ENCODE measurements at regions not wholly inside any gene's neighbourhood (a gene's known extent, or its start where the extent isn't known, plus 50 kb on each side); places are given as distances from the start of the nearest gene placed in this dataset.
"Not testable (repeated sequence)": the region's sequence is repeated elsewhere in the genome, so short reads cannot be mapped to it uniquely, and the experiment has no call there.

DNA sequence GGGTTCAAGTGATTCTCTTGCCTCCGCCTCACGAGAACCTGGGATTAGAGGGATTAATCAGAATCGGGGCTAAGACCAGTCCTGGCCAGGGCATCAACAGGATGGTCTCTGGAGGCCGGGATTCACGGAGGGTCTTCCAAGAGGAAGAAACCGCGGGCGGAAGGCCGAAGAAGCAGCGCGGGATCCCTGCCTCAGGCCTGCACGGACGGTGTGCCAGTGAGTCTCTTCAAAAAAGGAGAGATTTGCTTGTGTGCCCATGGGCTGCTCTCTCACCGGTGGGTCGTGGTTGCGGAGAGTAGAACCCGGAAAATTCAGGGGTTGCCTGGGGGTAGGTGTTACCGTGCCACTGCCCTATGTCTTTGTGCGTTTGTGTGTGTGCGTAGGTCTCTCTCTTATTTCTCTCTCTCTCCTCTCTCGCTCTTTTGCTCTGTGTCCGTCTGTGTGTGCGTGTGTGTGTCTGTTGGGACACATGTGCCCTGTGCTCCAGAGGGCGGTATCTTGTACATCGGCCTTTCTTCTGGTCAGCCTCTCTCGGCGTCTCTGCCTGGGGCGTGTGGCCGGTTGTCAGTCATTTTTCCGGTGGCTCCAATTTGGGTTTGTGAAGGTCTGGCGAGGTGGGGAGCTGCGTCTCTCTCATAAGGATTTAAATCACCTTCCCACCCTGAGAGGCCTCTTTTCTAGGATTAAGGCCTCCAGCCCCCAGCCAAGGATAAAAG, 613.2 kb downstream of the KCNJ18 start:
- Histone ChIP-seq H3K36me3 (no peaks in the 10 kb centered on the region), H3K4me3 (no peak overlapping the region), H3K4me1 (no peaks in the 10 kb centered on the region), H3K27me3 (no peaks in the 10 kb centered on the region), H3K27ac (no peak overlapping the region), H3K9me3 (peaks cover 0 to 8% of the 10 kb centered on the region in 2 donors)
- TF ChIP-seq POLR2A (IDR thresholded peaks at IDR 0.05) (no peak), POLR2AphosphoS5 (IDR thresholded peaks at IDR 0.05) (no peak), EP300 (IDR thresholded peaks at IDR 0.05; ENCODE audit: low read depth) (no peak)
- TF ChIP-seq, protein P1, sequence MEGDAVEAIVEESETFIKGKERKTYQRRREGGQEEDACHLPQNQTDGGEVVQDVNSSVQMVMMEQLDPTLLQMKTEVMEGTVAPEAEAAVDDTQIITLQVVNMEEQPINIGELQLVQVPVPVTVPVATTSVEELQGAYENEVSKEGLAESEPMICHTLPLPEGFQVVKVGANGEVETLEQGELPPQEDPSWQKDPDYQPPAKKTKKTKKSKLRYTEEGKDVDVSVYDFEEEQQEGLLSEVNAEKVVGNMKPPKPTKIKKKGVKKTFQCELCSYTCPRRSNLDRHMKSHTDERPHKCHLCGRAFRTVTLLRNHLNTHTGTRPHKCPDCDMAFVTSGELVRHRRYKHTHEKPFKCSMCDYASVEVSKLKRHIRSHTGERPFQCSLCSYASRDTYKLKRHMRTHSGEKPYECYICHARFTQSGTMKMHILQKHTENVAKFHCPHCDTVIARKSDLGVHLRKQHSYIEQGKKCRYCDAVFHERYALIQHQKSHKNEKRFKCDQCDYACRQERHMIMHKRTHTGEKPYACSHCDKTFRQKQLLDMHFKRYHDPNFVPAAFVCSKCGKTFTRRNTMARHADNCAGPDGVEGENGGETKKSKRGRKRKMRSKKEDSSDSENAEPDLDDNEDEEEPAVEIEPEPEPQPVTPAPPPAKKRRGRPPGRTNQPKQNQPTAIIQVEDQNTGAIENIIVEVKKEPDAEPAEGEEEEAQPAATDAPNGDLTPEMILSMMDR (IDR thresholded peaks at IDR 0.05): no peak
- intact Hi-C loops (cut with DNase I; ENCODE audit: low total_unique reads) (no loop called here), in situ Hi-C loops (cut with MboI; ENCODE audit: low pct_ligation_motif_present in 1 of 4, low pct_unique_long_range_greater_than_20kb in 1 of 4, low sequenced_read_pairs in 3 of 4) (no loop called here)
- 85 to 90% methylated on average over 4 to 32 of the region's 32 CpGs for WGBS, 2 donors (ENCODE audit: low coverage in 1 of 2)
- DNase-seq: no peak

GRCh38 chr17:22310292-22310691, 618.0 kb downstream of the KCNJ18 start:
- in situ Hi-C loops (cut with MboI; ENCODE audit: low pct_ligation_motif_present in 1 of 4, low pct_unique_long_range_greater_than_20kb in 1 of 4, low sequenced_read_pairs in 3 of 4); H3K36me3 ChIP-seq; H3K27ac ChIP-seq; H3K4me3 ChIP-seq; DNase-seq; H3K4me1 ChIP-seq; H3K27me3 ChIP-seq; H3K9me3 ChIP-seq; intact Hi-C loops (cut with DNase I; ENCODE audit: low total_unique reads): not testable (repeated sequence)
- 87% methylated on average over 6 of the region's 7 CpGs; no CpG with 5 or more reads in 1 of the 2 donors for WGBS, 2 donors (ENCODE audit: low coverage in 1 of 2)

- no peaks in the 10 kb centered on the region for H3K9me3 ChIP-seq
Observed at GRCh38 chr17:22310717-22311686, 618.7 kb downstream of the KCNJ18 start.

DNA sequence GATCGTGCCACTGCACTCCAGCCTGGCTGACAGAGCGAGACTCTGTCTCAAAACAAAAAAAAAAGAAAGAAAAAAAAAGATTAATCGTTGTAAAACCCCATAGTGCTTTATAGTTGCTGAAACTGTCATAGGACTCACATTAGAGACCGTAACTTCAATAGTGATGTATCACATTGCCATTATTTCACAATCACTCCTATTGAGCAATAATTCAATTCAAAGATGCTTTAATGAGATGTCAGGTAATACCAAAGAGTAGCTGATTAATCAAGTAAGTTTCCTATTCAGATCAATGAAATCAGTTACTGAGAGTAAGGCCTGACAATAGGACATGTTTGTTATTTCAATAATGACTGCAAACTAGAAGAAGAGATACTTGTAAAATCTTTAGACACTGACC, 628.7 kb downstream of the KCNJ18 start:
- H3K36me3 ChIP-seq; H3K4me3 ChIP-seq; H3K9me3 ChIP-seq; intact Hi-C loops (cut with DNase I; ENCODE audit: low total_unique reads); H3K4me1 ChIP-seq; DNase-seq; H3K27me3 ChIP-seq; H3K27ac ChIP-seq; in situ Hi-C loops (cut with MboI; ENCODE audit: low pct_ligation_motif_present in 1 of 4, low pct_unique_long_range_greater_than_20kb in 1 of 4, low sequenced_read_pairs in 3 of 4): not testable (repeated sequence)
- WGBS, 2 donors (ENCODE audit: low coverage in 1 of 2): 70 to 71% methylated on average over 4 of the region's 4 CpGs

More at GRCh38 chr17:22310717-22311686, 618.7 kb downstream of the KCNJ18 start:
- intact Hi-C loops (cut with DNase I; ENCODE audit: low total_unique reads): no loop called here
- no peak for DNase-seq
- 71 to 82% methylated on average over 6 to 26 of the region's 26 CpGs for WGBS, 2 donors (ENCODE audit: low coverage in 1 of 2)
- TF ChIP-seq EP300 (IDR thresholded peaks at IDR 0.05; ENCODE audit: low read depth): no peak
- no peak for TF ChIP-seq POLR2A (IDR thresholded peaks at IDR 0.05)
- TF ChIP-seq, protein P1 (IDR thresholded peaks at IDR 0.05): no peak
- no peak for TF ChIP-seq POLR2AphosphoS5 (IDR thresholded peaks at IDR 0.05)
- Histone ChIP-seq H3K4me1 (no peaks in the 10 kb centered on the region), H3K27ac (no peak overlapping the region), H3K4me3 (no peak overlapping the region), H3K27me3 (no peaks in the 10 kb centered on the region), H3K36me3 (no peaks in the 10 kb centered on the region)
- in situ Hi-C loops (cut with MboI; ENCODE audit: low pct_ligation_motif_present in 1 of 4, low pct_unique_long_range_greater_than_20kb in 1 of 4, low sequenced_read_pairs in 3 of 4): no loop called here

DNA sequence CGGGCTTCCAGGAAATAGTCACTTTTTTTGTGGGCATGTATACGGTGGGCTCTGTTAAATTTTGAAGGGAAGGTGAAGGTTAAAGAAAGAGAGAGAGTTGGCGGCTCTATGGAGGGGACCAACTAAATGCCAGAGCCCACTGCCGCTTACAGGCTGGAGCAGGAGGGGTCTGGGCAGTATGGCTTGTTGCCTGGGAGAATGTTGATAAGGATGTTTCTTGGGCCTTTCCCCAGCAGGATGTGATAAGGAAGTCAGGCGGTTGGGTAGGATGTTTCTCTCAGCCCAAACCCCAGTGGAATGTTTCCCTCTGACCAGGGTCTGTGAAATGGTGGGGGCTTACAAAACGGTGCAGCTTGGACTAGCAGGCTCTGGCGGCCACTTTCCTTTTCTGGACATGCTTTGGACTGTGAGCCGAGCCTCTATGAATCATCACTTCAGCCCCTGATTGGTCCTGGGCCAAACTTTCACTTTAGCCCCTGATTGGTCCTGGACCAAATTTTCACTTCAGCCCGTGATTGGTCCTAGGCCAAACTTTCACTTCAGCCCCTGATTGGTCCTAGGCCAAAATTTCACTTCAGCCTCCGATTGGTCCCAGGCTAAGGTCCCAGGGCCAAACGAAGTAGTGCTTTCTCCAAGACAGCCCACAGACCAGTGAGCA, 630.7 kb downstream of the KCNJ18 start:
- WGBS, 2 donors (ENCODE audit: low coverage in 1 of 2): 75 to 76% methylated on average over 7 to 10 of the region's 11 CpGs
- H3K4me1 ChIP-seq; H3K9me3 ChIP-seq; intact Hi-C loops (cut with DNase I; ENCODE audit: low total_unique reads); H3K4me3 ChIP-seq; H3K36me3 ChIP-seq; H3K27ac ChIP-seq; DNase-seq; H3K27me3 ChIP-seq; in situ Hi-C loops (cut with MboI; ENCODE audit: low pct_ligation_motif_present in 1 of 4, low pct_unique_long_range_greater_than_20kb in 1 of 4, low sequenced_read_pairs in 3 of 4): not testable (repeated sequence)
